ENCODE measurements at regions not wholly inside any gene's neighbourhood (a gene's known extent, or its start where the extent isn't known, plus 50 kb on each side); places are given as distances from the start of the nearest gene placed in this dataset.
"Not testable (repeated sequence)": the region's sequence is repeated elsewhere in the genome, so short reads cannot be mapped to it uniquely, and the experiment has no call there.

GRCh38 chr12:25327321-25327720 lies 76.6 kb upstream of the KRAS start:
- no peak for DNase-seq

GRCh38 chr12:25326326-25326725 lies 75.6 kb upstream of the KRAS start:
- DNase-seq, result no peak

- no peak for DNase-seq
Observed at GRCh38 chr12:25324861-25325260, 74.1 kb upstream of the KRAS start.

- no peak for DNase-seq
Observed at GRCh38 chr12:25323581-25323982, 72.9 kb upstream of the KRAS start.

- no peak for DNase-seq
Observed at GRCh38 chr12:25322918-25323531, 72.3 kb upstream of the KRAS start.

GRCh38 chr12:25322351-25322750 lies 71.6 kb upstream of the KRAS start:
- DNase-seq, result no peak

GRCh38 chr12:25321772-25322171 lies 71.0 kb upstream of the KRAS start:
- no peak for DNase-seq

- no peak for DNase-seq
Observed at GRCh38 chr12:25320123-25321006, 69.6 kb upstream of the KRAS start.

GRCh38 chr12:25319233-25319984 lies 68.7 kb upstream of the KRAS start:
- DNase-seq, result no peak

- no peak for DNase-seq
Observed at GRCh38 chr12:25317553-25317952, 66.8 kb upstream of the KRAS start.

- no peak for DNase-seq
Observed at GRCh38 chr12:25315388-25315787, 64.7 kb upstream of the KRAS start.

GRCh38 chr12:25313266-25313990 lies 62.7 kb upstream of the KRAS start:
- DNase-seq, result not testable (repeated sequence)

- DNase-seq, result no peak
Observed at GRCh38 chr12:25311506-25311905, 60.8 kb upstream of the KRAS start.

GRCh38 chr12:25310071-25310470 lies 59.3 kb upstream of the KRAS start:
- not testable (repeated sequence) for DNase-seq

GRCh38 chr12:25308756-25309155 lies 58.0 kb upstream of the KRAS start:
- DNase-seq, result no peak

GRCh38 chr12:25307818-25308217 lies 57.1 kb upstream of the KRAS start:
- DNase-seq, result no peak

- no peak for DNase-seq
Observed at GRCh38 chr12:25301798-25302197, 51.1 kb upstream of the KRAS start.
